NCI-H1105 treated with DMSO at 0.1 percent for 48 hours (cell line): ENCODE measurements at regions not wholly inside any gene's neighbourhood (a gene's known extent, or its start where the extent isn't known, plus 50 kb on each side); places are given as distances from the start of the nearest gene placed in this dataset.
"Not testable (repeated sequence)": the region's sequence is repeated elsewhere in the genome, so short reads cannot be mapped to it uniquely, and the experiment has no call there.

Experiments used
- DNase-seq: peaks from one replicate; lab custom pipeline; 2025; lab: John Stamatoyannopoulos, UW

GRCh38 chr4:174183259-174183658 lies 100.2 kb downstream of the FBXO8 start:
- no peak for DNase-seq

DNA sequence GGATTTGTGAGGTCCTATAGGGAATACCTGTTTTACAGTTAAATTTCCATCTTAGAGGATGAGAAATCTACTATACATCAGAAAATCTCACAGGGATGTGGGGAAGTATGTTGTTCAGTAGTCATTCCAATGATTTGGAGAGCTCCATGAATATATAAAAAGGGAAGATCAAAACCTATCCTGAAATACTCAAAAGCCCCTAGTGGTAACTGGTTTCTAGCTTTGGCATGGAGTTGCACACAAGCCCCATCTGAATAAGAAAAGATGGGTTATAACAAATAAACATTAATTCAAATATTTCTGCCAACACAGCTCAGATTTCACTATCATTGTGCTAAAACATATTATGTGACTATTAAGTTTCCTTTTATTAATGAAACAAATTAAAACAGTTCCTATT lies 101.6 kb downstream of the FBXO8 start:
- DNase-seq, result no peak

DNA sequence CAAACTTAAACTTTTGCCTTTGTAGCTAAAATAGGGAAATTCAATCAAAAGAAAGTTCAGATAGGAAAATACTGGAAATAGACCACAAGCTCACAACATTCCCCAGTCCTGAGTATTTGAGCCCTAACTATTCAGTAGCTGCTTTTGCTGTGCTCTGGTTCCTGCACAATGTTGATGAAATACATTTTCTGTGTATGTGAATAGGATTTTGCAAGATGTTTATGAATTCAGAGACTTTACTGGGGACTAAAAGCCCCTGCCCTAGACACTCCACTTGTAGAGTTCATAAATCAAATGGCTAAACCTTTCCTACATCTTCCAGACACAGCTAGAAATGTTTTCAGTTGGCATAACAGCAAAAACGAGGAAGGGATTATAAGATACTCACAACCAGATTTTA lies 105.9 kb downstream of the FBXO8 start:
- DNase-seq, result no peak

DNA sequence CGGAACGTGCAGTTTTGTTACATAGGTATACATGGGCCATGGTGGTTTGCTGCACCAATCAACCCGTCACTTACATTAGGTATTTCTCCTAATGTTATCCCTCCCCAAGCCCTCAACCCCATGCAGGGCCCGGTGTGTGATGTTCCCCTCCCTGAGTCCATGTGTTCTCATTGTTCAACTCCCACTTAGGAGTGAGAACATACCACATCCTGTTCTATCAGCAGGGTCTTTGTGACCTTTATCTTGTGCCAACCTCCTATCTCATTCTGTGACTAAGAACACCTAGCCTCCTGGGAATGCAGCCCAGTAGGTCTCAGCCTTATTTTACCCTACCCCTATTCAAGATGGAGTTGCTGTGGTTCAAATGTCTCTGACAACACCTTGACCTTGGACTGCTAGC lies 107.6 kb downstream of the FBXO8 start:
- DNase-seq, result not testable (repeated sequence)

DNA sequence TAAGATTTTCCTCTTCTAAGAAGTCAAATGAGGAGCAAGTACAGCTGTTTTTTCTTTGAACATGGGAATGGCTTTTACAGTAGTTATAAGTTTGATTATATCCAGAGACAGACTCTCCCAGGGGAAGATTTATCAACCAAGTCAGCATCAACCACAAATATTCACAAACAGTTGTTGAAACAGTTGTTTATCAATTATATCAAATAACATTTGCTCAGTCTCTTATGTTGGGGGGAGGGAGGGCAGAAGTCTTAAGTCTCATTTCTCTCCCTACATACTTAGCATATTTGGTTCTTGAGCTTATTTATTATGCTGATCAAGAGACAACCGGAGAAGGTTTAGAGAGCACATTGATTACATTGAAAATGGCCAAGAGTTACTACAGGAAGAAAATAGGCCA lies 110.1 kb downstream of the FBXO8 start:
- no peak for DNase-seq

DNA sequence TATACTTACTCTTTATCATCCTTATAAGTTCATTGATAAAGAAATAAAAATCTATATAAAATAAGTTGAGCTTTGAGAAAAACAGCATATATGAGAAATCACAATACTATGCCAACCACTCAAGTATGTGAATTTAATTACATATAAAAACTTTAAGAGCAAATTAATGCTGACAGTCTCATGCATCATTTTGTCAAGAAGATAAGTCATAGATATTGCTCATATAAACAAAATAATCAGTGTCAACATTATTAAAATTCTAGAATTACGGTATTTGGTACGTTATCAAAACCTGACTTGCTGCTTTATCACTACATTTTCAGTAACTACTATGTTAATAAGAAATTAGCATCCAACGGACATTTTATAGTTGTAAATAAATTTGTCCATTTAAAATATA lies 111.2 kb downstream of the FBXO8 start:
- no peak for DNase-seq

DNA sequence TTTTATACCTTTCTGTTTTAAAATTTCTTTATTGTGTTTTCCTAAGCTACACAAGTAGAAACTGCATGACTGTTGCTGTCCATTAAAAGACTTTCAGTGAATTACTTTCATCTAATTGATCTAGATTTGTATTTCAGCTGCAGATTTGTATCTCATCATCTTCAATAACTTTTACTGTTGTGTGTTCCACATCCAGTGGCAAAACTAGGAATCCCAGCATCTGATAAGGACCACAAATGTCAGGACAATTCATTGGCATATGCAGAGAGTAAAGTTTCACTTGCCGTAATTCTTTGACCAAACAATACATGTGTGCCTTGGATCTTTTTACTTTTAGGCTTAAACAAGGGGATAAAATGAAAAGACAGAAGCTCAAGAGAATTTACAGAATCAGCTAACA lies 112.6 kb downstream of the FBXO8 start:
- no peak for DNase-seq

DNA sequence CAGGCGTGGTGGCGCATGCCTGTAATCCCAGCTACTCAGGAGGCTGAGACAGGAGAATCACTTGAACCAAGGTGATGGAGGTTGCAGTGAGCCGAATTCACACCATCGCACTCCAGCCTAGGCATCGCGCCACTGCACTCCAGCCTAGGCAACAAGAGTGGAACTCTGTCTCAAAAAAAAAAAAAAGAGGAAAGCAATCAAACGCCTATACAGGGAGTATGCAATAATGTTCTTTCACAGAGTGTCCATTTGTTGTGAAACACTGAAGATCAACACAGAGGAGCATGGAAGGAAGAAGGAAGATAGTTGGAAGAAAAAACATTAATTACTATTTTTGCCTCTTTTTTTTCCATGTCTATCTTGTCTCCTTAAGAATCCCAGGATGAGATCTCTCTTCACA lies 113.4 kb downstream of the FBXO8 start:
- DNase-seq, result no peak

DNA sequence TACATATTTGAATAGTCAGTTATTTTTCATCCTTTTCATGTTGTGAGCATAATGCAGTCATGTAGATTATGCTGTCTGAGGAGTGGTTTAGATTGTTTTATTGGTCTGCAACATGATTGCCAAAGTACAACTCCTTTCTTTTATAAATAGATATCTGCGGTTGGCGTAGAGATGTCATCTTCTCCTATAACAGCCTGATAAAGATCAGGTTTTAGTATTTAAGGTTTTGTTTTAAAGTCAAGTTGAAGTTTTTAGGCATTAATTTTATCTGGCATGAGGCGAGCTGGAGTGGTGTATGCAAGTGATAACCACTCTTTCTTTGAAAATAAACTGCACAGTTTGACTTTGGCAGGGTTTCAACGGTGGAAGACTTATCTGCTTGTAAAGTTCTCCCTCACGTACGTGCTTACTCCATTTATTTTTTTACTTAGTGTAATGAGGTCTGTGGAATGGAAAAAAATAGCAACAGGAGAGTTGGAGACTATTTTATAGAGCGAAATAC lies 126.3 kb downstream of the FBXO8 start:
- no peak for DNase-seq

DNA sequence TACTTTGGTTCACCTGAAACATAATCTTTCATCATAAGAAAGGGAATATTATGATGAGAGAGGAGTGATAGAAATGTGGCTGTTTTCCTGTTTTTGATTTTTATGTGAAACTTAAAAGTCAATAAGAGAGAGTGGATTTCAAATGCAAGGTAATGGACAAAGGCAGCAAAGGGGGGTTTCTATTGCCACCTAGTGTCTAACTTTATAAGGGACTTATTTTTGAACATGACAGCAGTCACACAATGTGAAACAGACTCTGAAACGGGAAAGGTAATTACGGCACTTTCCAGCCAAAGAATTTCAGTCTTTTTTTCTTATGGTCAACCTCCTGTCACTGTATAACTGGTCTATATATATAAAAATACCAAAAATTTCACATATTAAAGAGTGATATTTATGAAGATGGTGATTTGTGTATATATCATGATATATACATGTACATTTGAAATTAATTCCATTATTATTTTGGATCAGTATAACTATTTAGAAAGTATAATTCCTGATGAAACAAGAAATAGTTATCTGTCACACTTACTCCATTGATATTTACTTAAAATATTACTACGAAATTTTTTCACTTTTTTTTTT lies 127.1 kb downstream of the FBXO8 start:
- peak; percentile 67 for DNase-seq

GRCh38 chr4:174154215-174154854 lies 129.1 kb downstream of the FBXO8 start:
- DNase-seq, result no peak

- no peak for DNase-seq
Observed at GRCh38 chr4:174152717-174153466, 130.6 kb downstream of the FBXO8 start.

DNA sequence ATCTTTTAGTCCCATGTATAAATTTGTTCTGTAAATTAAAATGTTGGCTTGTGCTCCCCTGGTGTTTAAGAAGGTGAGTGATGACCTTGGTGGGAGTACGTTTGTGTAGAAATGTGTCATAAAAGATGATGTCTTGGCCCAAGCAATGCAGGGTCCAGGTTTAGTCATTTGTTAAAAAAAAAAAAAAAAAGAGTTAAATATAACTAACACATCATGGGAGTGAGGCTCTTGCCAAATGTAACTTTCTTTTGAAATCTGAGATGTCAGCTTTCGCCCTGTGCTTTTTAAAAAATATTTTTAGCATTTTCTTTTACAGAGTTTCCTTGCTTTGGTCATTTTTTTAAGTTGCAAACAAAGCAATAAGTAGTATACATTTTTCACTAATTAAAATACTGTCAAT lies 135.6 kb downstream of the FBXO8 start:
- no peak for DNase-seq

GRCh38 chr4:174144106-174144505 lies 139.4 kb downstream of the FBXO8 start:
- DNase-seq, result no peak

- DNase-seq, result no peak
Observed at GRCh38 chr4:174141876-174142275, 141.6 kb downstream of the FBXO8 start.

DNA sequence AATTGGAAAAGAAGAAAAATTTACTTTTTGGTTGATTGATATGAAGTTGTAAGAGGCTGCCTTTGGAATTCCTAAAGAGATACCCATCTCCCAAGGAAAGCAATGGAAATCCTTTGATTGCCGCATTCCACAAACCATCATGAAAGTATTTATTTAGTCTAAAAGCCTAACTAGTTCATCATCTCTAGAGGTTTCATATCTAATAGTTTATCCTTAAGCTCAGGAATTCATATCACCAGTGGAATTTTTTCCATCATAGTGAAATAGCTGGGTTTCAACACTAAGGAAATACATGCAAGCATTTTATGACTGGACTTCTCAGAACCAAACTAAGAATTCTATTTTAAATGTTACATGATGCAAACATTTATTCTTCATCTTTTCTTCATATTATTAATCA lies 144.9 kb downstream of the FBXO8 start:
- no peak for DNase-seq

- no peak for DNase-seq
Observed at GRCh38 chr4:174137698-174138097, 145.8 kb downstream of the FBXO8 start.

GRCh38 chr4:174135936-174136406 lies 147.5 kb downstream of the FBXO8 start:
- peak; percentile 68 for DNase-seq

DNA sequence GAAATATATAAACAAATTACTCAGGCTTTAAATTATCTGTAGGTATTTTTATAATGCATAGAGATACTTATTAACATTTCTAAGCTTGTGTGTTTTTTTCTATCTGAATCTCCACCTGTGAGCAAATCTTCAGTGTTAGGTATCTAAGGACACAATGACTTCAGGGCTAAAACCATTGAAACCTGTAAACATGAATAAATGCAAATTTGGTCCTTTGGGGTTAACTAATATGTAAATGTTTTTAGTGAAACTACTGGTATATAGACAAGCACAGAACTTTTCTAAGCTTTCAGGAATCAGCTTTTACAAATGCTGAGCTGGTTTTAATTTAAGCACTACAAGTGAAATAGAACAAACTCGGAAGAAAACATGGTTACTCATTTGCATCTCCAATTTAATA lies 147.9 kb downstream of the FBXO8 start:
- DNase-seq, result no peak

DNA sequence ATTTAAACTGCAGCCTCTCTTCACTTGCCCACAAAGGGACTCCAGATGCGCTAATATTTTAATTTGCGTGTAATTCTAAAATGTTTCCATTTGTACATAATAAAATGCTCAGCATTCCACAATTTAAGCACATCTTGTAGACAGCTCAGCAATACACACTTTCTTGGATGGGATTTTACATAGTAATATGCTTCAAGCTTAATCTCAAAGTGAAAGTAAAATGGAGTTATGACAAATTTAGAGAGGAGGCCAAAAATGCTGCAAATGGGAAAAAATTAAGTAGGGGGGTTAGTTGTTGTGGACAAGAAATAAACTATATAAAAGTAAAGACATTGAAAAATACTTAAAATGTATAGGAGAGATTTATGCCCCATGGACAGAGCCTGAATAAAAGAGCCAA lies 149.1 kb downstream of the FBXO8 start:
- DNase-seq, result no peak

GRCh38 chr4:174133551-174133950 lies 149.9 kb downstream of the FBXO8 start:
- DNase-seq, result no peak

- no peak for DNase-seq
Observed at GRCh38 chr4:174131901-174132300, 151.6 kb downstream of the FBXO8 start.

- DNase-seq, result no peak
Observed at GRCh38 chr4:174122705-174123104, 160.8 kb downstream of the FBXO8 start.
